Mucosa of rectum (tissue), 2 donors: ENCODE measurements at regions not wholly inside any gene's neighbourhood (a gene's known extent, or its start where the extent isn't known, plus 50 kb on each side); places are given as distances from the start of the nearest gene placed in this dataset.

ENCODE experiments used
- H3K27ac ChIP-seq, 2 donors: one replicate each; pipeline ENCODE4 v1.7.0; 2013; ENCODE audit warnings: inconsistent platforms in 2 of 2, low read depth in 2 of 2, low read length in 2 of 2
- H3K27me3 ChIP-seq, 2 donors: one replicate each; pipeline ENCODE4 v1.7.0; 2013; ENCODE audit warnings: low read length in 2 of 2; ENCODE audit not compliant: control insufficient read depth in 2 of 2, insufficient read depth in 2 of 2
- H3K36me3 ChIP-seq, 2 donors: one replicate each; pipeline ENCODE4 v1.7.0; 2013; ENCODE audit warnings: low read length in 2 of 2; ENCODE audit not compliant: control insufficient read depth in 2 of 2, insufficient read depth in 2 of 2
- H3K4me1 ChIP-seq, 2 donors: one replicate each; pipeline ENCODE4 v1.7.0; 2013; ENCODE audit warnings: low read length in 2 of 2, mild to moderate bottlenecking in 1 of 2; ENCODE audit not compliant: control insufficient read depth in 2 of 2, insufficient read depth in 2 of 2
- H3K4me3 ChIP-seq, 2 donors: one replicate each; pipeline ENCODE4 v1.7.0; 2013; ENCODE audit warnings: low read length in 2 of 2
- H3K9ac ChIP-seq, 2 donors: one replicate each; pipeline ENCODE4 v1.7.0; 2013; ENCODE audit warnings: low read length in 2 of 2, low read depth in 1 of 2, mild to moderate bottlenecking in 1 of 2
- H3K9me3 ChIP-seq, 2 donors: one replicate each; pipeline ENCODE4 v1.7.0; 2013; ENCODE audit warnings: low read length in 2 of 2; ENCODE audit not compliant: control insufficient read depth in 2 of 2
- donor health status: healthy.
- donor health status: Normal muscosa, but diverticular disease.

GRCh38 chr21:27155130-27155500 lies 188.2 kb upstream of the ADAMTS5 start:
- no peak overlapping the region for H3K4me3 ChIP-seq
- H3K9me3 ChIP-seq = no peaks in the 10 kb centered on the region
- no peak overlapping the region for H3K27ac ChIP-seq
- H3K36me3 ChIP-seq = no peaks in the 10 kb centered on the region
- H3K9ac ChIP-seq = no peak overlapping the region
- H3K4me1 ChIP-seq = no peaks in the 10 kb centered on the region
- no peaks in the 10 kb centered on the region for H3K27me3 ChIP-seq

GRCh38 chr21:27154451-27155129 lies 187.7 kb upstream of the ADAMTS5 start:
- H3K27me3 ChIP-seq = no peaks in the 10 kb centered on the region
- no peak overlapping the region for H3K4me3 ChIP-seq
- no peaks in the 10 kb centered on the region for H3K36me3 ChIP-seq
- no peaks in the 10 kb centered on the region for H3K9me3 ChIP-seq
- no peak overlapping the region for H3K9ac ChIP-seq
- H3K27ac ChIP-seq = no peak overlapping the region
- H3K4me1 ChIP-seq = no peaks in the 10 kb centered on the region

GRCh38 chr21:27152996-27153395 lies 186.1 kb upstream of the ADAMTS5 start:
- no peaks in the 10 kb centered on the region for H3K9me3 ChIP-seq
- no peak overlapping the region for H3K27ac ChIP-seq
- H3K9ac ChIP-seq = no peak overlapping the region
- no peaks in the 10 kb centered on the region for H3K4me1 ChIP-seq
- no peaks in the 10 kb centered on the region for H3K36me3 ChIP-seq
- no peak overlapping the region for H3K4me3 ChIP-seq
- H3K27me3 ChIP-seq = no peaks in the 10 kb centered on the region

- Histone ChIP-seq H3K27ac (no peak overlapping the region), H3K4me3 (no peak overlapping the region), H3K4me1 (no peaks in the 10 kb centered on the region), H3K36me3 (no peaks in the 10 kb centered on the region), H3K9ac (no peak overlapping the region), H3K9me3 (no peaks in the 10 kb centered on the region), H3K27me3 (no peaks in the 10 kb centered on the region)
These were observed 182.1 kb upstream of the ADAMTS5 start for GRCh38 chr21:27149034-27149433.

GRCh38 chr21:27146268-27146667 lies 179.4 kb upstream of the ADAMTS5 start:
- Histone ChIP-seq H3K9me3 (no peaks in the 10 kb centered on the region), H3K27ac (no peak overlapping the region), H3K9ac (no peak overlapping the region), H3K4me1 (no peaks in the 10 kb centered on the region), H3K36me3 (no peaks in the 10 kb centered on the region), H3K27me3 (no peaks in the 10 kb centered on the region), H3K4me3 (no peak overlapping the region)

GRCh38 chr21:27145134-27145798 lies 178.4 kb upstream of the ADAMTS5 start:
- Histone ChIP-seq H3K27me3 (no peaks in the 10 kb centered on the region), H3K4me3 (no peak overlapping the region), H3K27ac (no peak overlapping the region), H3K9ac (no peak overlapping the region), H3K4me1 (no peaks in the 10 kb centered on the region), H3K36me3 (no peaks in the 10 kb centered on the region), H3K9me3 (no peaks in the 10 kb centered on the region)

GRCh38 chr21:27143476-27143875 lies 176.6 kb upstream of the ADAMTS5 start:
- H3K36me3 ChIP-seq = no peaks in the 10 kb centered on the region

GRCh38 chr21:27139526-27139925 lies 172.6 kb upstream of the ADAMTS5 start:
- no peaks in the 10 kb centered on the region for H3K36me3 ChIP-seq
- H3K9ac ChIP-seq = no peak overlapping the region
- no peaks in the 10 kb centered on the region for H3K9me3 ChIP-seq
- no peaks in the 10 kb centered on the region for H3K4me1 ChIP-seq
- no peaks in the 10 kb centered on the region for H3K27me3 ChIP-seq
- no peak overlapping the region for H3K27ac ChIP-seq
- no peak overlapping the region for H3K4me3 ChIP-seq

More at GRCh38 chr21:27143476-27143875, 176.6 kb upstream of the ADAMTS5 start:
- H3K9ac ChIP-seq = no peak overlapping the region
- H3K27ac ChIP-seq = no peak overlapping the region
- no peaks in the 10 kb centered on the region for H3K27me3 ChIP-seq
- H3K9me3 ChIP-seq = no peaks in the 10 kb centered on the region
- no peaks in the 10 kb centered on the region for H3K4me1 ChIP-seq
- H3K4me3 ChIP-seq = no peak overlapping the region

GRCh38 chr21:27134516-27134915 lies 167.6 kb upstream of the ADAMTS5 start:
- Histone ChIP-seq H3K27ac (no peak overlapping the region), H3K9me3 (no peaks in the 10 kb centered on the region), H3K27me3 (no peaks in the 10 kb centered on the region), H3K4me1 (no peaks in the 10 kb centered on the region), H3K36me3 (no peaks in the 10 kb centered on the region), H3K9ac (no peak overlapping the region), H3K4me3 (no peak overlapping the region)

GRCh38 chr21:27132266-27132665 lies 165.4 kb upstream of the ADAMTS5 start:
- Histone ChIP-seq H3K27me3 (no peaks in the 10 kb centered on the region), H3K9ac (no peak overlapping the region), H3K36me3 (no peaks in the 10 kb centered on the region), H3K27ac (no peak overlapping the region), H3K9me3 (no peaks in the 10 kb centered on the region), H3K4me3 (no peak overlapping the region), H3K4me1 (no peaks in the 10 kb centered on the region)
